H1 (cell line): ENCODE measurements at regions not wholly inside any gene's neighbourhood (a gene's known extent, or its start where the extent isn't known, plus 50 kb on each side); places are given as distances from the start of the nearest gene placed in this dataset.

Experiments
- CTCF ChIA-PET: fragments of 300-600 bp; sonication (Branson Sonifier 250); formaldehyde crosslinking; loops from one replicate; lab custom pipeline; 2021; ENCODE audit not compliant: partially characterized antibody; lab: Charles Lee
- POLR2A ChIA-PET: fragments of 300-600 bp; sonication (Branson Sonifier 250); formaldehyde crosslinking; loops from one replicate; lab custom pipeline; 2021; ENCODE audit warnings: inconsistent platforms; ENCODE audit not compliant: partially characterized antibody; lab: Charles Lee
- DNase-seq, 2 experiments: peaks; one replicate each; pipeline versions ENCODE4 v3.0.0 to v3.0.0-alpha.2; 2010 to 2022; ENCODE audit warnings: low spot score in 2 of 2, low read depth in 1 of 2, mixed read lengths in 1 of 2
- FAIRE-seq: peaks from 2 replicates; lab custom pipeline; 2011; peaks lifted over from hg19 to GRCh38; lab: Jason Lieb, UNC
- H2AFZ ChIP-seq: 2 replicates; pipeline ENCODE4 v1.8.1; 2012; ENCODE audit warnings: low read length, inconsistent platforms
- H2AK5ac ChIP-seq: 2 replicates; pipeline ENCODE4 v1.6.1; 2013; ENCODE audit warnings: low read depth, low read length
- H2BK120ac ChIP-seq: replicated peaks from 2 replicates; pipeline ENCODE3; 2013; ENCODE audit warnings: low read depth, low read length, inconsistent platforms
- H2BK12ac ChIP-seq: 2 replicates; pipeline ENCODE4 v1.6.1; 2013; ENCODE audit warnings: low read depth, low read length
- H2BK15ac ChIP-seq: 2 replicates; pipeline ENCODE4 v1.6.1; 2013; ENCODE audit warnings: low read length
- H2BK20ac ChIP-seq: 2 replicates; pipeline ENCODE4 v1.6.1; 2013; ENCODE audit warnings: low read length
- H2BK5ac ChIP-seq: 2 replicates; pipeline ENCODE4 v1.6.1; 2013; ENCODE audit warnings: low read depth, low read length
- H3K14ac ChIP-seq: 2 replicates; pipeline ENCODE4 v1.6.1; 2013; ENCODE audit warnings: inconsistent platforms; ENCODE audit not compliant: insufficient read length
- H3K18ac ChIP-seq: 2 replicates; pipeline ENCODE4 v1.6.1; 2013; ENCODE audit warnings: low read length; ENCODE audit errors: extremely low read depth
- H3K23ac ChIP-seq: 2 replicates; pipeline ENCODE4 v1.6.1; 2013; ENCODE audit warnings: inconsistent platforms; ENCODE audit not compliant: insufficient read length
- H3K23me2 ChIP-seq: 2 replicates; pipeline ENCODE4 v1.6.1; 2013; ENCODE audit warnings: low read depth, low read length
- H3K27ac ChIP-seq: 2 replicates; pipeline ENCODE4 v1.6.1; 2011; ENCODE audit warnings: low read depth, low read length, inconsistent platforms
- H3K27me3 ChIP-seq, 4 experiments: replicated peaks in 1 of 4; 1 replicate in 1 of 4; 2 replicates in 3 of 4; pipeline versions ENCODE4 v1.6.1 to v1.8.1; 2011 to 2013; ENCODE audit warnings: low read length in 3 of 4, mild to moderate bottlenecking in 3 of 4, inconsistent platforms in 2 of 4, mixed read lengths in 2 of 4, moderate library complexity in 1 of 4; ENCODE audit not compliant: control insufficient read depth in 3 of 4, insufficient read depth in 3 of 4; ENCODE audit errors: extremely low read depth in 1 of 4
- H3K36me3 ChIP-seq, 4 experiments: 2 replicates each; pipeline versions ENCODE4 v1.6.1 to v1.8.1; 2011 to 2013; ENCODE audit warnings: mild to moderate bottlenecking in 4 of 4, low read length in 3 of 4, moderate library complexity in 2 of 4, control low read depth in 1 of 4, inconsistent platforms in 1 of 4; ENCODE audit not compliant: insufficient read depth in 4 of 4, control insufficient read depth in 2 of 4
- H3K4ac ChIP-seq: replicated peaks from 2 replicates; pipeline ENCODE3; 2013; ENCODE audit warnings: low read length, low read depth, mixed read lengths, inconsistent platforms; ENCODE audit not compliant: insufficient read length
- H3K4me1 ChIP-seq, 4 experiments: replicated peaks in 1 of 4; 1 replicate in 1 of 4; 2 replicates in 3 of 4; pipeline versions ENCODE4 v1.6.1 to v1.8.1; 2011 to 2013; ENCODE audit warnings: low read length in 3 of 4, inconsistent platforms in 2 of 4, mixed read lengths in 1 of 4; ENCODE audit not compliant: insufficient read depth in 4 of 4, control insufficient read depth in 3 of 4
- H3K4me2 ChIP-seq, 2 experiments: 2 replicates each; pipeline versions ENCODE4 v1.6.1 to v1.8.1; 2011 to 2013; ENCODE audit warnings: low read depth in 2 of 2, low read length in 2 of 2, control low read depth in 1 of 2, inconsistent platforms in 1 of 2, mild to moderate bottlenecking in 1 of 2; ENCODE audit not compliant: insufficient read depth in 1 of 2
- H3K4me3 ChIP-seq, 4 experiments: fragments of 200-600, 300-600 bp in 1 of 4; sonication (generic), shearing (Covaris generic), sonication (Bioruptor Twin) in 1 of 4; 2 replicates each; pipeline versions ENCODE4 v1.5.1 to v1.8.1; 2011 to 2016; ENCODE audit warnings: low read length in 4 of 4, low read depth in 3 of 4, control low read depth in 2 of 4, inconsistent platforms in 2 of 4, mild to moderate bottlenecking in 2 of 4, mixed read lengths in 1 of 4, moderate library complexity in 1 of 4; ENCODE audit not compliant: insufficient read depth in 2 of 4; ENCODE audit errors: extremely low read depth in 1 of 4
- H3K56ac ChIP-seq: replicated peaks from 2 replicates; pipeline ENCODE3; 2013; ENCODE audit warnings: low read depth, mild to moderate bottlenecking, mixed read lengths, low read length, inconsistent platforms; ENCODE audit not compliant: insufficient read length
- H3K79me1 ChIP-seq: 2 replicates; pipeline ENCODE4 v1.6.1; 2013; ENCODE audit warnings: low read depth, low read length, control low read depth
- H3K79me2 ChIP-seq, 2 experiments: 2 replicates each; pipeline versions ENCODE4 v1.6.1 to v1.8.1; 2012 to 2013; ENCODE audit warnings: low read length in 2 of 2, mild to moderate bottlenecking in 2 of 2, inconsistent platforms in 1 of 2; ENCODE audit not compliant: insufficient read depth in 2 of 2, control insufficient read depth in 1 of 2
- H3K9ac ChIP-seq, 4 experiments: replicated peaks in 1 of 4; 1 replicate in 1 of 4; 2 replicates in 3 of 4; pipeline versions ENCODE4 v1.6.1 to v1.8.1; 2011 to 2013; ENCODE audit warnings: low read depth in 3 of 4, low read length in 3 of 4, control low read depth in 2 of 4, mild to moderate bottlenecking in 2 of 4, moderate library complexity in 2 of 4, inconsistent platforms in 1 of 4; ENCODE audit errors: extremely low read depth in 1 of 4
- H3K9me3 ChIP-seq, 2 experiments: 2 replicates each; pipeline versions ENCODE4 v1.6.1 to v1.8.1; 2012 to 2013; ENCODE audit warnings: mild to moderate bottlenecking in 2 of 2, moderate library complexity in 2 of 2, control low read depth in 1 of 2, inconsistent platforms in 1 of 2, low read depth in 1 of 2, low read length in 1 of 2, mixed read lengths in 1 of 2; ENCODE audit not compliant: insufficient read depth in 2 of 2
- H4K20me1 ChIP-seq, 2 experiments: replicated peaks in 1 of 2; 2 replicates each; pipeline versions ENCODE3 to v1.8.1; 2011 to 2013; ENCODE audit warnings: inconsistent platforms in 2 of 2, low read length in 2 of 2, mild to moderate bottlenecking in 1 of 2; ENCODE audit not compliant: insufficient read depth in 2 of 2, control insufficient read depth in 1 of 2
- H4K5ac ChIP-seq: 2 replicates; pipeline ENCODE4 v1.6.1; 2013; ENCODE audit warnings: low read length, low read depth, mixed read lengths, inconsistent platforms; ENCODE audit not compliant: insufficient read length
- H4K8ac ChIP-seq: 2 replicates; pipeline ENCODE4 v1.8.0; 2013; ENCODE audit warnings: mild to moderate bottlenecking, moderate library complexity, low read length, inconsistent platforms; ENCODE audit not compliant: insufficient read depth; ENCODE audit errors: extremely low read depth
- H4K91ac ChIP-seq: replicated peaks from 2 replicates; pipeline ENCODE3; 2013; ENCODE audit warnings: low read length, mixed read lengths, inconsistent platforms; ENCODE audit not compliant: insufficient read length
- ATF2 ChIP-seq: IDR thresholded peaks from 2 replicates; pipeline ENCODE4 v1.6.1; 2012; ENCODE audit warnings: low read length, inconsistent platforms
- CEBPB ChIP-seq: IDR thresholded peaks from 2 replicates; pipeline ENCODE4 v1.6.1; 2012; ENCODE audit warnings: low read depth, low read length
- CHD1 ChIP-seq: IDR thresholded peaks from 2 replicates; pipeline ENCODE4 v1.6.1; 2012; ENCODE audit warnings: low read depth, low read length, improper control_type of control experiment
- CTCF ChIP-seq, 3 experiments: IDR thresholded peaks; 1 replicate in 2 of 3; 2 replicates in 1 of 3; pipeline versions ENCODE4 v1.5.1 to v1.6.1; 2011; ENCODE audit warnings: low read length in 3 of 3, mild to moderate bottlenecking in 3 of 3, inconsistent platforms in 2 of 3, low read depth in 1 of 3, moderate library complexity in 1 of 3; ENCODE audit not compliant: insufficient read depth in 1 of 3; ENCODE audit errors: control extremely low read depth in 1 of 3
- FOSL1 ChIP-seq: IDR thresholded peaks from 2 replicates; pipeline ENCODE4 v1.6.1; 2011; ENCODE audit warnings: mild to moderate bottlenecking, low read depth, low read length, moderate library complexity; ENCODE audit not compliant: insufficient read depth
- GTF2F1 ChIP-seq: IDR thresholded peaks from 2 replicates; pipeline ENCODE4 v1.6.1; 2012; ENCODE audit warnings: low read depth, low read length, improper control_type of control experiment, borderline replicate concordance
- JUN ChIP-seq: IDR thresholded peaks from 2 replicates; pipeline ENCODE4 v1.6.1; 2011; ENCODE audit warnings: low read depth, mild to moderate bottlenecking, improper control_type of control experiment, low read length
- POLR2A ChIP-seq, 2 experiments: IDR thresholded peaks; 1 replicate in 1 of 2; 2 replicates in 1 of 2; pipeline ENCODE4 v1.6.1; 2011; ENCODE audit warnings: low read depth in 2 of 2, low read length in 2 of 2, mild to moderate bottlenecking in 2 of 2; ENCODE audit errors: control extremely low read depth in 1 of 2
- POLR2AphosphoS5 ChIP-seq: IDR thresholded peaks from 2 replicates; pipeline ENCODE4 v1.6.1; 2011; ENCODE audit warnings: low read depth, low read length
- SP1 ChIP-seq: IDR thresholded peaks from 2 replicates; pipeline ENCODE4 v1.6.1; 2011; ENCODE audit warnings: low read depth, low read length
- SUZ12 ChIP-seq: fragments of 200-600 bp; sonication (generic); IDR thresholded peaks from 2 replicates; pipeline ENCODE4 v1.6.1; 2012; ENCODE audit warnings: mild to moderate bottlenecking, inconsistent platforms, low read length, moderate library complexity, mixed read lengths
- TBP ChIP-seq: IDR thresholded peaks from 2 replicates; pipeline ENCODE4 v1.6.1; 2011; ENCODE audit warnings: low read depth, low read length, improper control_type of control experiment
- YY1 ChIP-seq: IDR thresholded peaks from 2 replicates; pipeline ENCODE4 v1.6.1; 2011; ENCODE audit warnings: low read depth, mild to moderate bottlenecking, low read length
- WGBS, 2 experiments: shearing (Covaris generic) in 1 of 2; methylation state at CpG; one replicate each; pipeline versions ENCODE4 v1.1.6 to v1.1.7; 2013 to 2015; ENCODE audit warnings: low lambda C conversion rate in 2 of 2, mixed read lengths in 2 of 2, inconsistent platforms in 1 of 2, low coverage in 1 of 2, missing lambda C conversion rate in 1 of 2; ENCODE audit not compliant: insufficient replicate concordance in 2 of 2, insufficient coverage in 1 of 2, insufficient read length in 1 of 2; ENCODE audit errors: extremely low coverage in 1 of 2, missing lambda C conversion rate in 1 of 2; 5-methylcytosine and 5-hydroxymethylcytosine counted together

GRCh38 chrX:150099316-150099715, 161.0 kb upstream of the EOLA2 start:
- DNase-seq (no peak), FAIRE-seq (no peak)
- H2BK5ac ChIP-seq: no peak overlapping the region
- no peaks in the 10 kb centered on the region for H4K20me1 ChIP-seq
- no peak overlapping the region for H3K18ac ChIP-seq
- H4K5ac ChIP-seq: no peak overlapping the region
- CTCF ChIA-PET: no interaction called here
- no peak overlapping the region for H3K27ac ChIP-seq
- no peaks in the 10 kb centered on the region for H3K4me1 ChIP-seq
- no peak overlapping the region for H3K14ac ChIP-seq
- H2BK20ac ChIP-seq: no peak overlapping the region
- WGBS, 2 experiments: 61% methylated on average over 2 of the region's 2 CpGs; no CpG with 5 or more reads in 1 of the 2 experiments
- no peak overlapping the region for H3K56ac ChIP-seq
- no peak overlapping the region for H2AK5ac ChIP-seq
- no peak overlapping the region for H4K8ac ChIP-seq
- H4K91ac ChIP-seq: no peak overlapping the region
- H3K4me2 ChIP-seq: no peak overlapping the region
- H3K36me3 ChIP-seq: no peaks in the 10 kb centered on the region
- H3K23me2 ChIP-seq: no peaks in the 10 kb centered on the region
- no peak overlapping the region for H2BK15ac ChIP-seq
- no peak overlapping the region for H2BK12ac ChIP-seq
- H3K79me2 ChIP-seq: no peaks in the 10 kb centered on the region
- no peaks in the 10 kb centered on the region for H3K9me3 ChIP-seq
- H3K23ac ChIP-seq: no peak overlapping the region
- POLR2A ChIA-PET: no interaction called here
- H2AFZ ChIP-seq: no peak overlapping the region
- no peak overlapping the region for H3K9ac ChIP-seq
- H3K27me3 ChIP-seq: no peaks in the 10 kb centered on the region
- no peak overlapping the region for H3K4me3 ChIP-seq
- H2BK120ac ChIP-seq: no peak overlapping the region
- H3K79me1 ChIP-seq: no peaks in the 10 kb centered on the region
- no peak overlapping the region for H3K4ac ChIP-seq
- no peak for TF ChIP-seq GTF2F1
- TF ChIP-seq FOSL1: no peak
- no peak for TF ChIP-seq SP1
- TF ChIP-seq JUN: no peak
- TF ChIP-seq CHD1: no peak
- TF ChIP-seq POLR2AphosphoS5: no peak
- TF ChIP-seq TBP: no peak
- TF ChIP-seq YY1: no peak
- TF ChIP-seq POLR2A (IDR thresholded peaks at IDR 0.05; ENCODE audit: control extremely low read depth in 1 of 2, low read depth in 2 of 2, low read length in 2 of 2): no peak
- no peak for TF ChIP-seq ATF2
- TF ChIP-seq SUZ12: no peak
- no peak for TF ChIP-seq CEBPB
- TF ChIP-seq CTCF (IDR thresholded peaks at IDR 0.05; ENCODE audit: control extremely low read depth in 1 of 3, insufficient read depth in 1 of 3, low read depth in 1 of 3, low read length in 3 of 3): no peak
